Suprapubic skin (tissue), 4 donors: ENCODE measurements at regions not wholly inside any gene's neighbourhood (a gene's known extent, or its start where the extent isn't known, plus 50 kb on each side); places are given as distances from the start of the nearest gene placed in this dataset.

Experiments used
- DNase-seq, 2 donors: peaks; one replicate each; pipeline ENCODE4 v3.0.0-alpha.2; 2019; ENCODE audit warnings: low spot score in 2 of 2
- H3K27ac ChIP-seq: fragments of 200-600 bp; sonication (generic); one replicate; pipeline ENCODE4 v1.5.1; 2019
- H3K27me3 ChIP-seq: fragments of 200-600 bp; sonication (generic); one replicate; pipeline ENCODE4 v1.5.1; 2019
- H3K36me3 ChIP-seq: fragments of 200-600 bp; sonication (generic); one replicate; pipeline ENCODE4 v1.5.1; 2019
- H3K4me1 ChIP-seq: fragments of 200-600 bp; sonication (generic); one replicate; pipeline ENCODE4 v1.5.1; 2019
- H3K4me3 ChIP-seq: fragments of 200-600 bp; sonication (generic); one replicate; pipeline ENCODE4 v1.5.1; 2019; ENCODE audit warnings: mild to moderate bottlenecking
- H3K9me3 ChIP-seq: fragments of 200-600 bp; sonication (generic); one replicate; pipeline ENCODE4 v1.5.1; 2019
- CTCF ChIP-seq, 2 donors: fragments of 200-600 bp in 1 of 2; fragments of 450-650 bp in 1 of 2; sonication (generic) in 1 of 2; IDR thresholded peaks; one replicate each; pipeline ENCODE4 v1.5.1; 2016 to 2019; ENCODE audit warnings: antibody characterized with exemption in 2 of 2, mild to moderate bottlenecking in 1 of 2, moderate library complexity in 1 of 2
- EP300 ChIP-seq: sonication (generic); formaldehyde crosslinking; IDR thresholded peaks from one replicate; pipeline ENCODE4 v1.6.1; 2017; ENCODE audit warnings: antibody characterized with exemption
- POLR2A ChIP-seq, 2 donors: fragments of 450-650 bp; IDR thresholded peaks; one replicate each; pipeline ENCODE4 v1.6.1; 2017; ENCODE audit warnings: antibody characterized with exemption in 2 of 2, mild to moderate bottlenecking in 2 of 2, moderate library complexity in 2 of 2
- POLR2AphosphoS5 ChIP-seq, 3 donors: sonication (generic); formaldehyde crosslinking; IDR thresholded peaks; one replicate each; pipeline ENCODE4 v1.6.1; 2017; ENCODE audit warnings: antibody characterized with exemption in 3 of 3
- WGBS: methylation state at CpG from one replicate; pipeline ENCODE4 v1.1.5; 2018; 5-methylcytosine and 5-hydroxymethylcytosine counted together

GRCh38 chr16:64469906-64470702 lies 651.8 kb downstream of the CDH11 start:
- TF ChIP-seq CTCF (IDR thresholded peaks at IDR 0.05), result no peak
- TF ChIP-seq POLR2AphosphoS5 (IDR thresholded peaks at IDR 0.05), result no peak
- TF ChIP-seq POLR2A (IDR thresholded peaks at IDR 0.05), result no peak
- no peak for TF ChIP-seq EP300
- Histone ChIP-seq H3K27ac (no peak overlapping the region), H3K9me3 (no peaks in the 10 kb centered on the region), H3K4me3 (no peak overlapping the region), H3K4me1 (no peaks in the 10 kb centered on the region), H3K27me3 (no peaks in the 10 kb centered on the region), H3K36me3 (no peaks in the 10 kb centered on the region)
- DNase-seq, result no peak
- 67% methylated on average over 2 of the region's 2 CpGs for WGBS

DNA sequence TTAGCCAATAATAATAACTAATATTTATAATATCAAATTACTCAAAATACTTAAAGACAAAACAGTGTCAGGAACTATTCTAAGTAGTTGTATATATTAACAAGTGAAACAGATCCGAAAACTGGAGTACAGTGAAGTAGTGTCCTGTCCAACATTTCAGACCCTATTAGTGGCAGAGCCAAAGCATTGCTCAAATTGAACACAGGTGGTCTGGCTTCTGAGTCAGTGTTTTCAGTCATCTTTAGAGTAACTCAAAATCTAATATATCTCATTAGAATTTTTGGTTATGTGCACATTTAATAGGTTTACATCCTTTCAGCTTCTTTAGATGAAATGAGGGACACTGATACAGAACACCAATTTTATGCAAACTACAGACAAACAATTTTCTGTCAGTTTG lies 652.5 kb downstream of the CDH11 start:
- Histone ChIP-seq H3K9me3 (no peaks in the 10 kb centered on the region), H3K27ac (no peak overlapping the region), H3K4me1 (no peaks in the 10 kb centered on the region), H3K27me3 (no peaks in the 10 kb centered on the region), H3K4me3 (no peak overlapping the region), H3K36me3 (no peaks in the 10 kb centered on the region)
- 79% methylated on average over 1 of the region's 1 CpG for WGBS
- DNase-seq, result no peak
- TF ChIP-seq CTCF (IDR thresholded peaks at IDR 0.05) (no peak), EP300 (no peak), POLR2AphosphoS5 (IDR thresholded peaks at IDR 0.05) (no peak), POLR2A (IDR thresholded peaks at IDR 0.05) (no peak)

GRCh38 chr16:64468515-64469090 lies 653.3 kb downstream of the CDH11 start:
- WGBS, result 84% methylated on average over 1 of the region's 1 CpG
- TF ChIP-seq CTCF (IDR thresholded peaks at IDR 0.05) (no peak), EP300 (no peak)

DNA sequence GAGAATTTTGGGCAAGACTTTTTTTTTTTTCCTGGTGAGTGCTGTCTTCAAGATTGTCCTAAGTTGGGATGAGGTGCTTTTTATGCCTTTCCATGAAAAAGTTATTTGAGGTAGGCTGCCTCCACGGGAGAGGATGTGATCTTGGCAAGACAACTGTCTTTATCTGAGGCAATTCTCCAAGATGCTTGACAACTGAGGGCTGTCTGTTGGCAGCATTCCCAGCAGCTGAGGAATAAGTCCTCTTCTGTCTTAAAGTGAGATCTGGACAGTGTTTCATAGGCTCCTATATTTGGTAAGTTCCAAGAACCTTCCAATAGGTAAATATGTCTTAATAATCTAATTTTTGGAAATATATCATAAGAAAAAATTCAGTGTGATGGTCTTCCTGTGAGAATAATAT lies 662.0 kb downstream of the CDH11 start:
- Histone ChIP-seq H3K27me3 (no peaks in the 10 kb centered on the region), H3K4me3 (no peak overlapping the region), H3K27ac (no peak overlapping the region), H3K9me3 (no peaks in the 10 kb centered on the region), H3K4me1 (no peaks in the 10 kb centered on the region), H3K36me3 (no peaks in the 10 kb centered on the region)
- WGBS, result 11% methylated on average over 1 of the region's 1 CpG
- DNase-seq, result no peak
- no peak for TF ChIP-seq CTCF (IDR thresholded peaks at IDR 0.05)
- no peak for TF ChIP-seq EP300
- TF ChIP-seq POLR2AphosphoS5 (IDR thresholded peaks at IDR 0.05), result no peak
- no peak for TF ChIP-seq POLR2A (IDR thresholded peaks at IDR 0.05)

More at GRCh38 chr16:64468515-64469090, 653.3 kb downstream of the CDH11 start:
- no peak overlapping the region for H3K27ac ChIP-seq
- H3K27me3 ChIP-seq, result no peaks in the 10 kb centered on the region
- no peaks in the 10 kb centered on the region for H3K9me3 ChIP-seq
- no peak for DNase-seq
- H3K4me3 ChIP-seq, result no peak overlapping the region
- H3K4me1 ChIP-seq, result no peaks in the 10 kb centered on the region
- H3K36me3 ChIP-seq, result no peaks in the 10 kb centered on the region

GRCh38 chr16:64459402-64459801 lies 662.5 kb downstream of the CDH11 start:
- DNase-seq, result no peak
- Histone ChIP-seq H3K36me3 (no peaks in the 10 kb centered on the region), H3K4me3 (no peak overlapping the region), H3K9me3 (no peaks in the 10 kb centered on the region), H3K27ac (no peak overlapping the region), H3K4me1 (no peaks in the 10 kb centered on the region), H3K27me3 (no peaks in the 10 kb centered on the region)
- TF ChIP-seq POLR2A (IDR thresholded peaks at IDR 0.05), result no peak
- 83% methylated on average over 2 of the region's 2 CpGs for WGBS
